Inflammatory macrophage treated with lipopolysaccharide for 4 hours (primary cell): ENCODE measurements at regions not wholly inside any gene's neighbourhood (a gene's known extent, or its start where the extent isn't known, plus 50 kb on each side); places are given as distances from the start of the nearest gene placed in this dataset.

Experiments used
- DNase-seq: peaks from one replicate; pipeline ENCODE4 v3.0.0-alpha.2; 2020

DNA sequence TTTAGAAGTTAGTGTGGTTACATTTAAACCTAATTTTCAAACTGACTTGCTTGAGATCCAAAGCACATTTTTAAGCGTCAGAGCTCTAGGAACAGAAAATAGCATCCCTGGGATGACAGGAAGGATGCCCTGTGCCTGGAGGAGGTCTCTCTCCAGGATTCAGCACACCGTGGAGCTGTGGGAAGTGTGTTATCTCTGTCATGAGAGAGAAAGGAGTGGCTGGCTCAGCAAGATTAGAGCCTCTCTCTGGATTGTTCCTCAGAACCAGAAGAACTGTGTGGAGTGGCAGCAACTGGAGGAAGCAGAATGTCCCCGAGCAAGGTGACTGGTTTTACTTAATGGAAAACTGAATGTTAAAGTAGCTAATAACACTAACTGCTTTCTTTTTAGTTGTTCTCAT lies 233.6 kb upstream of the TGFBR2 start:
- no peak for DNase-seq

DNA sequence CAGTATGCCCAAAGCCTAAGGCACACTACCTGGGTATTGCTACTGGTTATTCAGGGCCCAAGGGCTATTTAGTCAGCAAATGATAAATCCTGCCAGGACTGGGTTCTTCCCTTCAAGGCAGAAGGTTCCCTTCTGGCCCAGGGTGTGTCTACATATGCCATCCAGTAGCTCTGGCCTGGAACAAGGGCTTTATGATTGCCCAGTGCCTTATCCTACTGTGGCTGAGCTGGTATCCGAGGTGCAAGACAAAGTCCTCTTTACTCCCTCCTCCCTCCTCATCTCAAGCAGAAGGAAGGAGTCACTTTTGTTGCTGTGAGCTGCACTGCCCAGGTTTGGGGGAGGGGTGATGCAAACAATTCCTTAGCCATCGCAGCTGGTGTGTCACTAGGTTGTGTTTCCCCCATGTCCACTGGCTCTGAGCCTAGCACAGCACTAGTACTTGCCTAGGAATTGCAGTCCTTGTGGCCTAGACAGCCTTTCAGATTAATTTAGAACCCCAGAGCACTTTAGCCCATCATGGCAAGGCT lies 221.8 kb upstream of the TGFBR2 start:
- DNase-seq, result no peak

DNA sequence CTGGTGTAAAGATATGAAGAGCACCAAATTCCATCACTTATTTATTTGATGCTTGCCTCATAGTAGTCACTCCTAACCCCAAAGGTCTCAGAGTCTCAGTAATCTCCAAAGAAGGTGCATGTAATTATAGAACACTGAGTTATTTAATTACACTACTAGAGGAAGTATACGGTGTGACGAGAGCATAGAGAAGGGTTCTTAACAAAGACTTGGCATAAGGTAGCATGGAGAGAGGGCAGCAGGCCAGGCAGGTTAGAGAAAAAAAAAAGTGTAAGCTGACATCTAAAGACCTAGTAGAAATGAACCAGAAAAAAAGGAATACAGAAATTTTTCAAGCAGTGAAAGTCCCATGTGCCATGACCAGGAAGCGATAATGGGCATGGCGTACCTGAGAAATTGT lies 213.3 kb upstream of the TGFBR2 start:
- DNase-seq, result no peak

DNA sequence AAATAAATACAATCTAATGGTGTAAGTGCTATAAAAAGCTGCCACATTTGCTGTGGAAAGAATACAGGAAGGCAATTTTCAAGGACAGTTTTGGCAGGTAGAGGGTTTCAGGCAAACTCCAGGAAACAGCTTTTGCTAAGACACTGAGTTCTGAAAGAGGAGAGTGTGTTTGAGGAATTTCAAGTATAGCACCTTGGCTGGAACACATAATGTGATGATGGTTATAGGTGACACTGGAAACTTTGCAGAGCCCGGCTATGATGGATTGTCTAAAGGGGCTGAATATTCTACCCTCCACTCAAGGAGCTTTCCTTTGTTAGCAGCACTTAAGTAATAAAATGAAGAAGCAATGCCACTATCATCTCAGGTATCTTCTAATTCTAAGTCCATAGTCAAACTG lies 209.4 kb upstream of the TGFBR2 start:
- DNase-seq, result no peak

DNA sequence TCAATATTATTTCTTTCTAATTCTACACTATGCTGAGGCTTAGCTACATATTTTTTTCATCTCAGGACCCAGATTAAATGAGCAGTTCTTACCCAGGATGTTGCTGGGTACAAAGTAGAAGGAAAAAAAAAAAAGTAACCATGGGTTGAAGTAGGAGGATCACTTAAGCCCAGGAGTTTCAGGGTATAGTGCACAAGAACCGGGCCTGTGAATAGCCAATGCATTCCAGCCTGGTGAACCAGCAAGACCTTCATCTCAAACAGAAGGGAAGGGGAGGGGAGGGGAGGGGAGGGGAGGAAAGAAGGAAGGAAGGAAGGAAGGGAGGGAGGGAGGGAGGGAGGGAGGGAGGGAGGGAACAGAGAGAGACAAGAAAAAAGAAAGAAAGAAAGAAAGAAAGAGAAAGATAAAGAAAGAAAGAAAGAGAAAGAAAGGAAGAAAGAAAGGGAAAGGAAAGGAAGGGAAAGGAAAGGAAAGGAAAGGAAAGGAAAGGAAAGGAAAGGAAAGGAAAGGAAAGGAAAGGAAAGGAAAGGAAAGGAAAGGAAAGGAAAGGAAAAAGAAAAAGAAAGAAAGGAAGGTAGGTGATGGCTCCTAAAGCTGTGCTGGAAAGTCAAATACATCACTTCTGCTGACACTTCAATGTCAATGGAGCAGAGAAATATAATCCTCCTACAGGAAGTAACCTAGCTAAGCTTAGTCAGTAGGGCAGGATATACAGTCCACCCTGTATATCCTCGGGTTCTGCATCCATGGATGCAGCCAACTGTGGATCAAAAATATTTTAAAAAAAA lies 206.8 kb upstream of the TGFBR2 start:
- DNase-seq, result no peak

DNA sequence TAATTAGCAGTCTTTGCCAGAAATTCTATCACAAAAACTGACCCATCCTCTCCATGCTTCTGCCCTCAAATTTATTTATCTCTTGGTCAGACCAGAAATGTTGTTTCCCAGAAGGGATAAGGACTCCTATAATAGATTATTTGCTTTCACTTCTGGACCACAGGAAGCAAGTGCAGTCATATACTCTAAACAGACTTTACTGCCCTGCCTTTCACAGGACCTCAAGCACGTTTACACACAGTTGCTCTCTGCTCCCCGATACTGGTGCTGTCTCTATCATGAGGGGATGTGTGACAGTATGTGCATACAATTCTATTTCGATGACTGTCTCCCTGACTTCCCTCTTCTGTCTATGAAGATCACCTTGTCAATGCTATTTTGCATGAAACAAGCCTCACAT lies 205.5 kb upstream of the TGFBR2 start:
- no peak for DNase-seq

DNA sequence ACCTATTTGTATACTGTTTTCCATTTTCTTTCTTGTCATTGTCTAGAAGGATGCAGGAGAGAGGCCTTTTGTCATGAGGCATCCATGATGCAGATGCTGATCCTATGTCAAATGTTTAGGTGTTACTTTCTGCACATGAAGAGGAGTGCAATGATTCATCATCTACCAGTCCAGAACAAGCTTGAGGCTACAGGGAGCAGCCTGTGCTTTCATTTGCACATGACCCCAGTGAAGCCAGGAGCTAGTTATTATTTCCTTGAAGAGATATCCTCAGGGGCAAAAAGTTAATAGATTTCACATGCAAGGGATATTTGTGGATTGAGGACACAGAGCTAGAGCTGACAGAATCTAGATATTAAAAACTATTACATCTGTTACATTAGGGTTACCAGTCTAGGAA lies 204.4 kb upstream of the TGFBR2 start:
- no peak for DNase-seq

DNA sequence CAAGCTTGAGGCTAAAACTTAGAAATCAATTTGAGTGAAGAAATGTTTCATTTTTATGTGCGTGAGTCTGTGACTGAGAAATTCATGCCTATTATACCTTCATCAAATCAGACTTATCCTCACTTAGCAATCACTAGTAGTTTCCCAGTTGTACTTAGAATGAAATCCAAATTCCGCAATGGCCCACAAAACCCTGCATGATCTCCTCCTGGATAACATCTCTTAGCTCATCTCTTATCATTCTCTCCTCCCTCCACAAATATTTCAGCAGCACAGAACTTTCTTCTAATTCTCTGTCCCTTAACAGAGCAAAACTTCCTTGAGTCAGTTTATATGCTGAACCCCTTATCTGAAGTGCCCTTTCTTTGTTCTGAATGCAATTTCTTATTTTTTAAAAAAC lies 198.8 kb upstream of the TGFBR2 start:
- no peak for DNase-seq

DNA sequence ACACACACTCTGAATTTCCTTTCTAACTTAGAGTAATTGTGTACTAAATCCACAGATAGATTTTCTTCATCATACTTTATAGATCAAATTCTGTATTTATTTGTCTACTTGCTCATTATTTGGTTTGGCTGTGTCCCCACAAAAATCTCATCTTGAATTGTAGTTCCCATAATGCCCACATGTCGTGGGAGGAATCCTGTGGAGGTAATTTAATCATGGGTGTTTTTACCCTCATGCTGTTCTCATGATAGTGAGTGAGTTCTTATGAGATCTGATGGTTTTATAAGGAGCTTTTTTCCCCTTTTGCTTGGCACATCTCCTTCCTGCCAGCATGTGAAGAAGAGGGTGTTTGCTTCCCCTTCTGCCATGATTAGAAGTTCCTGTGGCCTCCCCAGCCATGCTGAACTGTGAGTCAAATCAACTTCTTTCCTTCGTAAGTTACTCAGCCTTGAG lies 198.3 kb upstream of the TGFBR2 start:
- no peak for DNase-seq

DNA sequence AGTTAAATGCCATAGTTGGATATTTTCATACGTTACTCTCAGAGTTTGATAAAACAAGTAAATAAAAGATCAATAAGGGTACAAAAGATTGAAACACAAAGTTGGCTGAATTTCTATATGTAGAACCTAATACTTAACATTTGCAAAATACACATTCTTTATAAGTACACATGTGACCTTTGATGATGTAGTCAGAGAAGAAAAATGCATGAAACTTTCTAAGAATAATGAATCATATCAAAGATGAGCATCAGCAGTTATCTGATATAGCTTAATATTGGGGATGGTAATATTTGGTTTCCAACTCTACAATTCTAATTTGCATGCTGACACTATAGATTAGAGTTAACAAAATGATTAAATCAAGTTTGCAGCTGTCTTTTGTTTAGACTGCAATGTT lies 188.0 kb upstream of the TGFBR2 start:
- DNase-seq, result no peak

DNA sequence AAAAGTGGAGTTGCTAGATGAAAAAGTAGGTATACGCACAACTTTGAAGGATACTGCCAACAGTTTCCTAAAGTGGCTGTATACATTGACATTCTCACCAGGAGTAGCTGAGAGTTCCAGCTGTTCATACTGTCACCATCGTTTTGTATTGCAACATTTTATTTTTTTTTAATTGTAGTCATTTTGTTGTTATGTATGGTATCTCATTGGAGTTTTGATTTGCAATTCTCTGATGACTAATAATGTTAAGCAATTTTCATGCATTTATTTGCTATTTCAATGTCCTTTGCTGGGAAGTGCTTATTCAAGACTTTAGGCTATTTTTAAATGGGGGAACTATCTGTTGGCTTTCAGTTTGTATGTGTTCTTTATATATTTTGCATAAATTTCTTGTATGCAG lies 185.1 kb upstream of the TGFBR2 start:
- peak; percentile 95 for DNase-seq

DNA sequence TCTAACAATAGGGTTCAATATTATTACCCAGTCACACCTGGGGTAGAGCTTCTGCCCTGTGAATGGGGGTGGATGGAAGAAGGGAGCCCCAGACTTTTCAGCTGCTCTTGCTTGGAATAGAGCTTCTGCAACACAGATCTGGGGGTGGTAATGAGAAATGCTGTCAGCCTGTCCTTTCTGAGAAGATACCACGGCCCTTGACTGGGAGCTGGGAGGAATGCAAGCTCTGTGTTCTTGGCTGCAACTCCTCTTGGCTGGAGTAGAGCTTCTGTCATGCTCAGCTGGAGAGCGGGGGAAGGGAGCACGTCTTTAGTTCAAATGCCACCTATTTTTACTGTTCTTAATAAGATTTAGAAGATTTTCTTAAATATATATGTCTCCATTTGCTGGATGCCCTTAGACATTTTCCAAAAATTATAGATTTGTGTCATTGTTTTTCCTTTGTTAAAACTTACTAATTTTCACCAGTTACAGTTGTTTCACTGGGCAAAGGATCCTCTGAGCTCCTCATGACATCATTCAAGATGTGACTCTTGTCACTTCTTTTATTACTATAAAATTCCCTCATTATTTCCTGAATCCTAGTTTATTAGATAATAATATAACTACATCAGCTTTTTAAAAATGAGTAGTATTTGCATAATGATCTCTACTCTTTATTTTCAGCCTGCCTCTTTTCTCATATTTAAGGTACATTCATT lies 180.0 kb upstream of the TGFBR2 start:
- DNase-seq, result peak; percentile 5

DNA sequence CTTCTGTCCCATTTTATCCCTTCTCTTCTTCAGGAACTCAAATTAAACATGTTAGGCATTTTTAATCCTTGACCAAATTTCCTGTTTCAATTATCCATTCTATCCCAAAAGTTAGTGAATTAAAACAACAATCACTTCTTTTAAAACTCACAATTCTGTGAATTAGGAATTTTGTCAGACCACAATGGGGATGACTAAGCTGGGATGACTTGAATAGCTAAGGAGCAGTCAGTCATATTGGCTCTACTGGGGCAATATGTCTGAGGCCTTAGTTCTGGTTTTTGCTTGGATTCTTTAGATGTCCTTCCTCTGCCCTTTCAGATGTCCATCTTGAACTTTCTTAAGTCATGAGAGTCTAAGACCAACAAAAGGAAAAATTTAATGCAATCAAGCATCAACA lies 178.2 kb upstream of the TGFBR2 start:
- peak; percentile 16 for DNase-seq

DNA sequence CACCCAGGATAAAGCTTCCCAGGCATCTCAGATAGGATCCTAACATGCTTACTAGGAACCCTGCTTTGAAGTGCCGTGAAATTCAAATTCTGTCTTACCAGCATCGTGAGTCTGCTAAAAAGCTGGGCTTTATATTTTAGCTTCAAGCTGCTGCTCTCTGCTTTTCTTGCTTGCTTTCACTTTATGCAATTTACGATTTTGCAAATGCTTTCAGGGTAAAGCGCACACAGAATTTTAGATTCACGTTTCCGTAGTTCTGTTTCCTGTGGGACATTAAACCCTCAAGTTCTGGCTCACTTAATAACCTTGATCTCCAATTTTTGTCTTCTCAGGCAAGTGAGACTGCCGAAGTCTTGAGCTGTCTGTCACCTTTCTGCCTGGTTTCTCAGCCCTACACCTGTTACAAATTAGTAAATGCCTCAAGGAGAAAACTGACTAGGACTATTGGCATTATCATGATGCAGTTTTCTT lies 170.5 kb upstream of the TGFBR2 start:
- DNase-seq, result peak; percentile 29

DNA sequence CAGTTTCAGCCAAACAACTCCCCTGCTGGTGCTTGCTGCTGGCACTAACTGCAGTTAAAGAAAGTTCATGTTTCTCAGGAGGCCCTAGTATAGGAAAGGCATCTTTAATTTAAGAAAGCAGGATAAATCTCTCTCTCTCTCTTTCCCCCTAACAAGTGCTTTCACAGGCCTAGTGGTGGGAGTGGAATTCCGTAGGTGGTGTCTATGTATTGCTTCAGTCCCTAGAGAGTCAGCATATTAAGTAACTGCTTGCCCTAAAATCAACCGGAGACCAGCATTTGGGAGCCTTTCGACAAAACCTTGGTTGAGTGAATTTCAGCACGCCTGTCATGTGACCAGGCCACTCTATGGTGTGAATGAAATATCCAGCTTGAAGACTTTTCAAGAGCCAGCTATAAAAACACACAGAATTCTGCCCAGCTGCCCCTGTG lies 169.2 kb upstream of the TGFBR2 start:
- DNase-seq, result peak; percentile 72

DNA sequence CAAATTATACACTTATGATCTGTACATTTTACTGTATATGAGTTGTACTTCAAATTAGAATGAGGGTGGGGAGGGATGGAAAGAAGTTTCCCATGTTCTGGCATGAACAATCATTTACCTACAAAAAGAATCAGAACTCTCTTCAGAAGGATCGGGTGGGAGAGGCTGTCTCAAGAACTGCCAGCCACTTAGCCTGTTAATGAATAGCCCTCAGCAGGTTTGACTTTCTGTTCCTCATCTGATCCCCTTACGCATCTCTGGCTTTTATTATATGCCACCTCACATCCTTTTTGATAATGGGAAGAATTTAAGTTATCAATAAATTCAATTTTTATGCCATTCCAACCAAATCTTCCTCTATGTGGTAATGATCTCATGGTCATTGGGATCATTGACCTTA lies 168.3 kb upstream of the TGFBR2 start:
- DNase-seq, result peak; percentile 63

DNA sequence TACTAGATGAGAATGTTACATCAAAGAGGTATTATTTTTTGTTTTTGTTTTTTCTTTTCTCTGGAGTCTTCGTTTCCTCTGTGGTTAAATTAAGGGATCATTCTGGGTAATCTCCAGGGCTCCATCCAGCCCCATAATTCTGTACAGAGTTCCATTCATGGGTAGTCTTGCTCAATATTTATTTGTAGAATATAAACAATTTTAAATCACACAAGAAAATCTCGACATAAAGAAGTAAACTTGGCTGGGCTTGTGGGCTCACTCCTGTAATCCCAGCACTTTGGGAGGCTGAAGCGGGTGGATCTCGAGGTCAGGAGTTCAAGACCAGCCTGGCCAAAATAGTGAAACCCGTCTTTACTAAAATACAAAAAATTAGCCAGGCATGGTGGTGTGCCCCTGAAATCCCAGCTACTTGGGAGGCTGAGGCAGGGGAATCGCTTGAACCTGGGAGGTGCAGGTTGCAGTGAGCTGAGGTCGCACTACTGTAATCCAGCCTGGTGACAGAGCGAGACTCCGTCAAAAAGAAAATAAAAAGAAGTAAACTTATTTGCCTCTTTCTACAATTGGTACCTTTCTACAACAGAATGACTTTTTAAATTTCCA lies 166.8 kb upstream of the TGFBR2 start:
- DNase-seq, result no peak

DNA sequence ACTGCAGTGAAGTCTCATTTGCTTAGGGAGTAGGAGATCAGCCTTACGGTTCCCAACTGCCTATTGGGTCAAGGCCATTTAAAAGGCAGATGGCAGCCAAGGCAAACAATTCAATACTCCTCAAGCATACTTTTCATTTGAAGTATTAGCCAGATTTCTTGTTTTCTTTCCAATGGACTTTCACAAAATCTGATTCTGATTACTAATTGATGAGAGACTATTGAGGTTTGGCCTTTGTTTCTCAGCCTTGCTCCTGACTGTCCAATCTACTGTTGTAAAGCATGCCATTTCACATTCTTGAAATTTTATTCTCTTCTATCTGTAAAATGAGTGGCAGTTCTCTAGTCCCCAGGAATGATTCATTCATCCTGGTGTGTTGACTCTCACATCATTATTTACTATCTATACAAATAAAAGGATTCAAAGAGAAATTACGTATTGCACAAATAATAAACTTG lies 166.2 kb upstream of the TGFBR2 start:
- DNase-seq, result no peak

DNA sequence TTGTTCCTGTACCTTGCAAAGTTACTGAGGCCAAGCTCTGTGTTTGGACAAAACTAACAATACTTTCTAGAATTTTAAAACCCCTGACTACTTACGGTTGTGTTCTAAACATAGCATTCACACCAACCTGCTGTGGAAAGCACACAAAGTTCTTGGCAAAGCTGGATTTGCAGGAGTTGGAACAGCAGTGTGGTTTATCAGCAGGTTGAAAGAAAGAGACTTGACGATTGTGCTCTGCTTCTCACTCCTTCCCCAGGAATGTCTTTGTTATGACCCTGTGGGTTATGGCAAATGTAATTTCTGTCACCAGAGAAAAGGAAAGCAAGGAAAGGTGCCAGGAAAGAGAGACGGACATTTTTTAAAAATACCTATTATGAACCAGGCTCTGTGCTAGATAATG lies 165.5 kb upstream of the TGFBR2 start:
- DNase-seq, result no peak

DNA sequence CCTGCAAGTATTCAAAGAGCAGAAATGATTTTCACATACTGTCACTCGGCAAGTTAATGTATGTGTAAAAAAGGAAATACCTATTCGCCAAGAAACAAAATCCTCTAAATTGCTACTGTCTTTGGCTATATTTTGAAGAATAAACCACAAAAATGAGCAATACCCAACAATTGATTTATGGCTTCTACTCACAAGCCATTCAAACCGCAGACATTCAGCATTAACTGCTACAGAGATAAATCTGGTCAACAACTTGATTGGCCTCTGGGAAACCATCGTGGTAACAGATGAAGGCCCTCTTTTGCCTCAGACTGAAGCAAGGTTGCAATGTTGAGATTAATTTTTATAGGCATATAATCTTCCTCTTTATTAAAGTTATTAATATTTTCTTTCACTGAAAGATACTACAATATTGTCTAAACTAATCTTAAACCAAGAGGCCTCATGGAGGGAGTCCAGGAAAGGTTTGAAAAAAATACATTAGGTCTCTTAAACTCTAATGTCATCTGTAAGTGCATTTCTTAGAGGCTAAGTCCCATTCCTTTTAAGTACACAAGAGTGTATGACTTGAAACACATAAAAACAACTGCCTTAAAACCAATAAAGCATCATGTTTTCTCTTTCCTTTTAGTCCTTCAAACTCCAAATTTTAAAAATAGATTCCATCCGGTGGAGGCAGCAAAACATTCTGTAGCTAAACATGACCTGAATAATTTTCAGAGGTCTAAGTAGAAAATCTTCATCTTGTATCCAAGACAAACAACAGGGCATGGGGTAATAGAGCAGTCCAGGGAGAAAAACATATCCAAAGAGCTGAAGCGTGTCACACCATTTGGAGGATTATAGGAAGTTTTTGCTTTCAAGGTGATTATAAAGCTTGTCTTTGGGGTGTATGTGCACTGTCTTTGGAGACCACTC lies 162.4 kb upstream of the TGFBR2 start:
- DNase-seq, result no peak

DNA sequence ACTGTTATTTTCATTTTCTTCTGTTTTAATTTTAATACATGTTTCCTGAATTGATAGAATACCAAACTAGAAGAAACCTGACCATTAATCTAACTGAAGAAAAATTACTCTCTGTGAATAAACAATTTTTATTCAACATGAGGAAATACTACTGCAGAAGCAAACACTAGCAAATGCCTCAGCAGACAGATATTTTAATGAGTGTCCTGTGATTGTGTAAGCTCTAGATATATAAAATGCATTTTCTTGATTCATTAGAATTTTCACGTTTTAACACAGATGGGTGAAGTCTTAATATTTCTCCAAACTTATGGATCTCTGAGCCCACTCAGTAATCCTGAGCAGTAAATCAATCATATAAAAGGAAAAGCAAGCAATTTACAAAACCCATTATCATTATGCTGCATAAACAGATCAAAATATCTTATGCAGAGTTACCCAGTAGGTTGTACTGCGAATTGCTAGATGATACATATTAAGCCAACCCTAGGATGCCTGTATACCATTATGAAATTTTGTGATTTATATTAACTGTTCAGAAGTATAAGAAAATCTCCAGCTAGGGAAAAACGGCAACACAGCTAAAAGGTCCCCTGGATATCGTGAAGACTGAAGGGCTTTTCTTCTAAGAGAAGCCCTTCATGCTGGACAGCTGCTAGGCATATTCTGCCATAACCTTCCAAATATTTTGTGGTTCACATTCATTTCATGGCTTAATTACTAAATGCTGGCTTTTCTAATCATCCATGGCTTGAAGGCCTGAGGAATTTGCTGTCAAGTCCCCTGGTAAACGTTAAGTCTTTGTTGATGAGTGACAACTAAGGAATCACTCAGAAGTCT lies 157.7 kb upstream of the TGFBR2 start:
- no peak for DNase-seq

DNA sequence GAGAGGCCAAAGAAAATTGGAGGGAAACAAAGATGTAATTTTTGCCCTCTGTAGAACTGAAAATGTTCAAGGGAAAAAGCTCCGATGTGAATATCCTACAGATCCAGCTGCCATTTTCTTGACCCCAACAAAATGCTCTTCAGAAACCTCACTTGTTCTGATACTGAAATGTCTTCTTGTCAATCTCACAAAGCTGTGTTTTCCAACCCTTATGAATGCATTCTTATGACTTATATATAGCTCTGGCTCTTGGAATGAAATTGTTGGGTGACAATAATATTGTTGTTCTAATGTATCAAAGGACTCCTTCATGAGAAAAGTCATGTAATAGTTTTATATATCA lies 157.1 kb upstream of the TGFBR2 start:
- no peak for DNase-seq
